Dermis microvascular lymphatic vessel endothelial cell (primary cell): ENCODE measurements at regions not wholly inside any gene's neighbourhood (a gene's known extent, or its start where the extent isn't known, plus 50 kb on each side); places are given as distances from the start of the nearest gene placed in this dataset.
"Not testable (repeated sequence)": the region's sequence is repeated elsewhere in the genome, so short reads cannot be mapped to it uniquely, and the experiment has no call there.

Source experiments
- DNase-seq, 2 donors: peaks; one replicate each; pipeline versions ENCODE4 v3.0.0 to v3.0.0-alpha.2; 2010; ENCODE audit warnings: low read depth in 2 of 2

DNA sequence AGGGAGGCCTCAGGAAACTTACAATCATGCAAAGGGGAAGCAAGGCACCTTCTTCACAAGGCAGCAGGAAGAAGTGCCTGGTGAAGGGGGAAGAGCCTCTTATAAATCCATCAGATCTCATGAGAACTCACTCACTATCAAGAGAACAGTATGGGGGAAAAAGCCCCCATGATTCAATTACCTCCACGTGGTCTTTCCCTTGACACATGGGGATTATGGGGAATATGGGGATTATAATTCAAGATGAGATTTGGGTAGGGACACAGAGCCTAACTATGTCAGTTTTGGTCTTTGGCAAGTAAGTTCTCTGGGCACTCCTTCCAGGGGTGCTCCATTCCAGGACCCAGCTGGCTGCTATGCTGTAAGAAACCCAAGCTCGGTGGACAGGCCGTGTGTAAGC, 275.3 kb upstream of the TUT7 start:
- no peak for DNase-seq

GRCh38 chr9:86626802-86627201, 272.6 kb upstream of the TUT7 start:
- DNase-seq, result no peak

DNA sequence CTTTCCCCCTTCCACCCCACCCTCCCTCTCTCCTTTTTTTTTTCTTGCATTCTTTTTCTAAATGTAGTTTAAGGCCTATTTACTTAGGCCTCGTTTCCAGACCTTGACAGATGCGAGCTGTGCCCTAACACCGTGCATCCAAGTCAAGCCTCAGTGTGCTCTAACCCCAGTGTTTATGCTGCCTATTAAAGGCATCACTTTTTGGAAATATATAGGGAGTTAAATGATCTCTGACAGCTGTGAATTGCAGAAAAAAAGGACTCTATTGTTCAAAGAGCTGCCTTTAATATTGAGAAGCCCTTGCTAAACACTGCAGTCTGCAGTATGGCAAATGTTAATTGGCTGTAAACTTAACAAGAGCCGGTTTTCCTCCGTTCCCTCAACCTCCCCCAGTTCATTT, 270.4 kb upstream of the TUT7 start:
- DNase-seq, result no peak

GRCh38 chr9:86614871-86615849, 260.9 kb upstream of the TUT7 start:
- DNase-seq, result no peak

GRCh38 chr9:86613943-86614342, 259.7 kb upstream of the TUT7 start:
- DNase-seq, result no peak

DNA sequence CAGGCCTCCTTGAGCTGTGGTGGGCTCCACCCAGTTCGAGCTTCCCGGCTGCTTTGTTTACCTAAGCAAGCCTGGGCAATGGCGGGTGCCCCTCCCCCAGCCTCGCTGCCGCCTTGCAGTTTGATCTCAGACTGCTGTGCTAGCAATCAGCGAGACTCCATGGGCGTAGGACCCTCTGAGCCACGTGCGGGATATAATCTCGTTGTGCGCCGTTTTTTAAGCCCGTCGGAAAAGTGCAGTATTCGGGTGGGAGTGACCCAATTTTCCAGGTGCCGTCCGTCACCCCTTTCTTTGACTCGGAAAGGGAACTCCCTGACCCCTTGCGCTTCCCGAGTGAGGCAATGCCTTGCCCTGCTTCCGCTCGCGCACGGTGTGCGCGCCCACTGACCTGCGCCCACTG, 257.3 kb upstream of the TUT7 start:
- not testable (repeated sequence) for DNase-seq

DNA sequence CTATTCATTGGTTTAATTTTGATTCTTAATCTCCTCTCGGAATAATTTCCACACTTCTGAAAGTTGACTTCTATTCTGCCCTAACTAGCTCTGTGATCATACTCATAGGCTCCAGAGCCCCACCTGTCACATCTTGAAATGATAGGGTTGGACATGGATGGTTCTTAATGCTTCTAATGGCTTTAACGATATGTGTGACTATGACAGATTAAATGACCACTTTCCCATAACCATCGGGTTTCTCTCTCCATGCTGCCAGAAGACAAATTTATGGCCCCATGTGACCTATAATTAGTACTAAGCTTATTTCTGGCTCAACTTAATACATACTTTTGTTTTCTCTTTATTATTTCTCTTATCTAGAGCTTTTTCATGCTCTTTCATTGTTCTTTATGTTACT, 251.1 kb upstream of the TUT7 start:
- no peak for DNase-seq

GRCh38 chr9:86604741-86605140, 250.5 kb upstream of the TUT7 start:
- no peak for DNase-seq

DNA sequence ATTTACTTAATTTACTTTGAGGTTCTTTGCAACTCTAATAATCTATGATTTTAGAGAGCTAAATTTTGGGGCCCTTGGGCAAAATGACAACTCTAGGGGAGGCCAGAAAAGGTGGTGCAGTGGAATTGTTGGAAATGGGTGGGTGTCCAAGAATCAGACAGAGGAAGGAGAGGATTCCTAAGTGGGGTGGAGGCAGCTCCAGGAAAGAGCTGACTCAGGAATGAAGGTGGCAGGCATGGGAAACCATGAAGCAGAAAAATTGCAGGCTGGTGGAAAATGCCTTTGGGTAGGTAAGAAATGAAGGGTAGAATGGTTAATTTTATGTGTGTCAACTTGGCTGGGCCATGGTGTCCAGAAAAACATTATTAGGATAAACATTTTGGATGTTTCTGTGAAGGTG, 248.5 kb upstream of the TUT7 start:
- no peak for DNase-seq

DNA sequence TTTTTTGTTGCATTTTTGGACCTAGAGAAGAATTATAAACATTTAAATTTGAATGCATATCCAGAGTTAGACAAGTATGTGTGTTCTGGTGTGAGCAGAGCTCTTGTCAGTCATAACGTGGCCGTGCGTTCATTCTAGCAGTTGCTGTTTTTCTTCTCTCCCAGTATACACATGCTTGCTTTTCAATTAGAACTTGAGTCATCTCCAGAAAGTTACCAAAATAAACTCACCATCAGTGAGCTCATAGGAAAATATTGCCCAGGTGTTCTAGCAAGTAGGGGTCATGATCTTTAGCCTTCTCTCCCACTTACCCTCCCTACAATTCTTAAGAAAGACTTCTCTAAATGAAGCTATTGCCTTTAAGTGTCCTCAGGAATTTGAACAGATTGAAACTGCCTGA, 247.5 kb upstream of the TUT7 start:
- no peak for DNase-seq

- DNase-seq, result no peak
These were observed 246.8 kb upstream of the TUT7 start for GRCh38 chr9:86600977-86601376.

GRCh38 chr9:86600291-86600690, 246.1 kb upstream of the TUT7 start:
- DNase-seq, result peak in 1 of 2 donors; percentile 45

DNA sequence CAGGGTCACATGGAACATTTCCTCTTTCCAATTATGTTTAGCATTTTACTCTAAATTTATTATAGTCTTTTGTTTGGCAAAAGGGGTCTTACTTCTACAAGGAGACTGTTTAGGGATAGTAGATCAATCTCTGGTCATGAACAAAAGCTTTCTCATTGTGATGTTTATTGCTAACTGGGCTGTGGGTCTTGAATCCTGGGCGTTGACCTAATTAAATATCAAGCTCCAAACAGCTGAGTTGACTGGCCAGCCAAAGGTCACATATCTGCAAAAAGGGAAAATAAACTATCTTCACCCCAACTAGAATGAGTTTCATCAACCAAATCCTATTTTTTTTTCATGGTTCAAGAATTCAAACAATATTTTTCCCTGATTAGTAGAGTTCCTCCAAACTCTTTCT, 245.4 kb upstream of the TUT7 start:
- no peak for DNase-seq

- no peak for DNase-seq
These were observed 244.4 kb upstream of the TUT7 start for GRCh38 chr9:86598411-86599239.

DNA sequence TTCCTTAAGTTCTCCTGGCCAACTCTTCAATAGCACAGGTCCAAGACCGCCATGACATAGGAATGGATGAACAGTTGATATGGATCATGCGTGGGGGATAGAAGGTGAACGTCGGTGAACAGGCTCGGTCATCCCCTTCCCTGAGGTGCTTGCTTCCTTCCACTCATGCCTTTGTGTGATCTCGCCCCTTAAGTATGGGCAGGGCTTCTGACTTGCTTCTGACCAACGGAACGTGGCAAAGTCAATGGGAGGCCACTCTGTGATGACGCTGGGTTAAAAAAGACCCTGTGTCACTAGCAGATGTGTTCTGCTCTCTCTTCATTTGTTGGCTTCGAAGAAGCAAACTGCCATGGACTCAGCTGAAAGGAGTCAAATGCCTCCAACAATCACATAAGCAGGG, 240.5 kb upstream of the TUT7 start:
- no peak for DNase-seq

- no peak for DNase-seq
These were observed 237.3 kb upstream of the TUT7 start for GRCh38 chr9:86591472-86591871.

DNA sequence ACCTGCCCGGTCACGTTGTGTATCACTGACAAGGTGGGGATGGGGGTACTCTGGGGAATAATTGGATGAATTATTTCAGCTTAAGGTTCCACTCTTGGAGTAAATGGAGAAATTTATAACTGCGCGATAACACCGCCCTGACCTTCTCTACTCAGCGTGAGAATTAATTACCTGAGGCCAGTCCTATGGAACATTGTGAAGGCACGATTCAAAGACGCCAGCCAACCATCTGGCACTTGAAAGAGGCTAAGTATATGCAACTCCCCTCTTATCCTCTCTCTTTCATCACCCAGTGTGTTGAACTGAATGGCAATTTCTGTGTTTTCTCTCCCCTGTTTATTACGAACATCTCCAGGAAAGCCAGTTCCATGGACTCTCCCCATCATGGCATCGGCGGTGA, 235.5 kb upstream of the TUT7 start:
- no peak for DNase-seq

- DNase-seq, result no peak
These were observed 235.1 kb upstream of the TUT7 start for GRCh38 chr9:86589273-86589672.

DNA sequence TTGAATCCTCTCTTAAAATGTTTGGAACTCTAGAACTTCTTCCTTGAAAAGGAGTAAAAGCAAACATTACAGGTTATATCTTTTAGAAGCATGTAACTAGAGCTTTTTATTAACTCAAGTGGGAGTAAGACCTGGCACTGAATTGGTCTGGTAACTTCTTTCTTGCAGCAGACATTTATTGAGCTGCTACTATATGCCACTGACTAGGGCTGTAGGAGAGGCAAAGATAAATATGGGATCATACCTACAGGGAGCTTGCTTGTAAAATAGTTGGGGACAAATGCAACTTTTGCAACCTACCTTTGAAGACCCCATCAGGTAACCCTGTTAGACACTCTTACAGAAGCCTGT, 231.9 kb upstream of the TUT7 start:
- no peak for DNase-seq

- DNase-seq, result no peak
These were observed 231.4 kb upstream of the TUT7 start for GRCh38 chr9:86585422-86586143.

GRCh38 chr9:86580688-86581087, 226.5 kb upstream of the TUT7 start:
- DNase-seq, result no peak

DNA sequence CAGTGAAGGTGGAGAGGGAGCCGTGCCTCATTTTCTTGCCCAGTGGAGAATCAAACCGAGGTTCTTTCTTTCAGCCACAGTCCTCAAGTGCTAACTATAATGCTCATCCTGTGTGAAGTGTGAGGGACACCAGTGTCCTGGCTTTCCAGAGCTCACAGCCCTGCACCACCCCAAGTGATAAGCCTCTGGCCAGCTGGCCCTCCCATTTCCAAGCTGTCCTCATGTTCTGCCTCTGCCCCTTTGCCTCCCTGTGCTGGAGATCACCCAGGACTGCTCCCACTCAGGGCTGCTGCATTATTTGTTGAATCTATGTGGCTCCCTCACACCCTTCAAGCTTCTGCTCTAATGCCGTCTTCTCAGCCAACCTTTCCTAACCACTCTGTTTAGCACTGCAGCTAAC, 224.5 kb upstream of the TUT7 start:
- DNase-seq, result no peak
